Stimulated activated CD4-positive, alpha-beta T cell treated with anti-CD3 and anti-CD28 coated beads, TNF-alpha, amount 100 ng/mL, for 1 hour (primary cell): ENCODE measurements at regions not wholly inside any gene's neighbourhood (a gene's known extent, or its start where the extent isn't known, plus 50 kb on each side); places are given as distances from the start of the nearest gene placed in this dataset.

Experiments
- DNase-seq, 3 donors: peaks; one replicate each; pipeline ENCODE4 v3.0.0-alpha.2; 2020; ENCODE audit warnings: low read depth in 3 of 3, low spot score in 1 of 3

- no peak for DNase-seq
These were observed 243.3 kb downstream of the IL20RB start for GRCh38 chr3:137201066-137201465.

GRCh38 chr3:137202941-137203340, 245.2 kb downstream of the IL20RB start:
- no peak for DNase-seq

GRCh38 chr3:137204409-137204808, 246.6 kb downstream of the IL20RB start:
- DNase-seq = no peak

- no peak for DNase-seq
These were observed 247.7 kb downstream of the IL20RB start for GRCh38 chr3:137205394-137206045.

GRCh38 chr3:137207616-137208015, 249.8 kb downstream of the IL20RB start:
- DNase-seq = no peak

- no peak for DNase-seq
These were observed 259.9 kb downstream of the IL20RB start for GRCh38 chr3:137217733-137218132.

- no peak for DNase-seq
These were observed 262.1 kb downstream of the IL20RB start for GRCh38 chr3:137219801-137220445.

- no peak for DNase-seq
These were observed 265.0 kb downstream of the IL20RB start for GRCh38 chr3:137222736-137223225.

GRCh38 chr3:137224464-137224863, 266.7 kb downstream of the IL20RB start:
- DNase-seq = no peak

- DNase-seq = no peak
These were observed 285.1 kb downstream of the IL20RB start for GRCh38 chr3:137242836-137243400.

- DNase-seq = no peak
These were observed 288.7 kb downstream of the IL20RB start for GRCh38 chr3:137246491-137246890.

- no peak for DNase-seq
These were observed 291.6 kb downstream of the IL20RB start for GRCh38 chr3:137249311-137249940.

GRCh38 chr3:137259089-137259488, 301.3 kb downstream of the IL20RB start:
- no peak for DNase-seq

- DNase-seq = no peak
These were observed 301.9 kb downstream of the IL20RB start for GRCh38 chr3:137259701-137260100.

- no peak for DNase-seq
These were observed 306.5 kb downstream of the IL20RB start for GRCh38 chr3:137264071-137264820.

- no peak for DNase-seq
These were observed 307.1 kb downstream of the IL20RB start for GRCh38 chr3:137264843-137265330.

GRCh38 chr3:137282871-137283270, 325.1 kb downstream of the IL20RB start:
- no peak for DNase-seq

- no peak for DNase-seq
These were observed 328.1 kb downstream of the IL20RB start for GRCh38 chr3:137285924-137286323.

GRCh38 chr3:137293086-137293485, 335.3 kb downstream of the IL20RB start:
- DNase-seq = no peak

- no peak for DNase-seq
These were observed 336.4 kb downstream of the IL20RB start for GRCh38 chr3:137294139-137294538.

GRCh38 chr3:137294839-137295238, 337.1 kb downstream of the IL20RB start:
- DNase-seq = no peak
